GM21528 (cell line): ENCODE measurements at regions not wholly inside any gene's neighbourhood (a gene's known extent, or its start where the extent isn't known, plus 50 kb on each side); places are given as distances from the start of the nearest gene placed in this dataset.
A peak's percentile ranks its signal among the peaks of the same experiment; 100 is the strongest.

ENCODE experiments used
- ATAC-seq: cut with Tn5 transposase; IDR thresholded peaks from one replicate; pipeline ENCODE4 v1.9.1; 2021; ENCODE audit warnings: mild to moderate bottlenecking, moderate library complexity; ENCODE audit not compliant: unreplicated experiment, low FRiP score

DNA sequence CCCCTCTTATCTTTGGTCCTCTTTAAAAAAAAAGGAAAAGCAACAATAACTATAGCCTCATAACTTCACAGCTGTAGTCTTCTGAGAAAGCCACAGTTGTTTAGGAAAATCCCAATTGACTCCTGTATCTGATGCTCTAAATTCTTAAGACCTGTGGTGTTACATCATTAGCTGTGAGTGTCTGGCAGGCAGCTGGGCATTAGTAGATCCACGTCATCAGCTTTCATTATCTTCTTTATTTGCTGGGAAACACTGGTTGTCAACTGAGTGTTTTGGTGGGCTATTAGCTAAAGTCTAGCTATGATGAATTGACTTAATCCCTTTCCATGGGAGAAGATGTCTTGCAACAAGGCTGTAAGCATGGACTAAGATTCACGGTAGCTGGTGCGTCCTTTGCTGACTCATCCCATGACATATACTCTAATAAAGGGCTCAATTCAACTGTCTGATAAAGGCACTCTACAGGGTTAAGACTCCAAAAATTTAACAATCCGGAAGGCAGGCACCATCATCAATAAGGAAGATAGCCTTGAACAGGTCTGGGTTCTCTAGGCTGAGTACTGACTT lies 517.2 kb downstream of the PLCL1 start:
- ATAC-seq, result no peak

GRCh38 chr2:198316852-198317396 lies 512.5 kb downstream of the PLCL1 start:
- ATAC-seq, result no peak

GRCh38 chr2:198315791-198316630 lies 511.6 kb downstream of the PLCL1 start:
- no peak for ATAC-seq

- peak; percentile 66 for ATAC-seq
Measured at GRCh38 chr2:198314559-198315153, 510.3 kb downstream of the PLCL1 start.

DNA sequence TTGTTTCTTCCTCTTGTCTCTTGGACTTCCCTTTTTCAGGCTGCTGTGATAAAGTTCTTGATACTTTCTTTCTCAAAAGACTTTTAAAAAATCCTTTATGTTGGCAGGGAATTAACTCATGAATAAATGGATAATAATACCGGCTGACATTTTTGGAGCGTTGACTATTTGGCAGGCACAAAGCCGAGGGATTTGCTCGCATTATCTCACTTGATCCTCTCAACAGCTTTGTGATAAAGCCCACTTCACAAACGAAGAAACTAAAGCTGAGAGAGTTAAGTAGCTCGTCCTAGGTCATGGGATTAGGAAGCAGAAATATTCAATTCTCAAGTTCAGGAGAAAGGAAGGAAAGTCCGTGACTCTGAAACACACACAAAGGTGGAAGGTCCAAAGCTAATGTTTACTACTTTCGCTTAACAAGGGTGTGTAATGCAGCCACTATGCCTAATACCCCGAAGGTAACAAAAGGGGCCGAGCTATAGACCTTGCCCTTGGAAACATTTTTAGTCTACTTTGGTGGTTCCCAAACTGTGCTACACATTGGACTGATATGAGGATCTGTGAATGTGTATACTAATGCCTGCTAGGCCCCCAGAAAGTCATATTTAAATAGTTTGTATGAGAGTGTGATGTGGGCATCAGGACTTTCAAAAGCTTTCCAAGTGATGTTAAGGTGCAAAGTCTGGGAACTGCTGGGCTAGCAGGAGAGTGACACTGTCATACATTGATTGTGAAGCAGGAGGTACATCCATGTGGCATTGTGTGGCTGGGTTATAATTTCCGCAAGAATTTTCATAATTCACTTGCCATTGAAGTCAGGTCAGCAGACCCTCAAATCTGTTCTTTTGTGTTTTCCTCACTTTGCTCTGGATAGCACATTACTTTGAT lies 508.4 kb downstream of the PLCL1 start:
- ATAC-seq, result no peak

GRCh38 chr2:198311020-198311419 lies 506.6 kb downstream of the PLCL1 start:
- no peak for ATAC-seq

- no peak for ATAC-seq
Measured at GRCh38 chr2:198309673-198310280, 505.4 kb downstream of the PLCL1 start.

DNA sequence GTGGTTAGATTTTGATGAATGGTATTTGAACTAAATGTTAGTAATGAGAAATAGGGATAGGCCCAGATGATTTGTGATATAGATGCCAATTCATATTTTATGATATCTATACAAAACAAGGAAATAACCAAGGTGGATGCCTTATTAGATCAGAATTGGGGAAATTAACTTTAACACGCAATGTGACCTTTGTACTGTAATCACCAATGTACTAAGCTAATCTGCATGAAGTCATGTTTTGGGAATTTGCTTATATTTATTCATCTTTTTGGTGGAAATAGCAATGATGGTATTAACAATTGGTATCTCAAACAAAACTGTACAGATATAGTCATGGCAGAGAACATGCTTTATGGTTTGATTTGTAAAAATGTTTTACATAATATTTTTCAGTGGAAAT lies 504.7 kb downstream of the PLCL1 start:
- no peak for ATAC-seq

DNA sequence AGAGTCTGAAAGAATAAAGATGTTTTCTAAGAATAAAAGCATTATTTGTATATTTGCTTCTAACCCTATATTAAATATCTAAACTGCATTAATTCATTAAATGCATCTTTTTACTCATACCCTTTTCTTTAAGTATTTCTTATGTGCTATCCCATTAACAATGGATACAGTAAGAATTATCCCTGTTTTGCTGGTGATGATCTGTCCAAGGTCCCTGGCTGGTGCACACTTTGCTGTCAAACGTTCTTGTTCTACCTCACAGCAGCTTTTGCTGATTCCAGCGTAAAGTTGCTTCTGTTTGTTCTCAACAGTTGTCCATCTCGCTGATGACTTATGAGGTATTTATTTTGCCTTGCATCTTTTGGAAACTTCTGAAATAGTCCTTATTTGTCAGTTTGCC lies 504.0 kb downstream of the PLCL1 start:
- no peak for ATAC-seq

DNA sequence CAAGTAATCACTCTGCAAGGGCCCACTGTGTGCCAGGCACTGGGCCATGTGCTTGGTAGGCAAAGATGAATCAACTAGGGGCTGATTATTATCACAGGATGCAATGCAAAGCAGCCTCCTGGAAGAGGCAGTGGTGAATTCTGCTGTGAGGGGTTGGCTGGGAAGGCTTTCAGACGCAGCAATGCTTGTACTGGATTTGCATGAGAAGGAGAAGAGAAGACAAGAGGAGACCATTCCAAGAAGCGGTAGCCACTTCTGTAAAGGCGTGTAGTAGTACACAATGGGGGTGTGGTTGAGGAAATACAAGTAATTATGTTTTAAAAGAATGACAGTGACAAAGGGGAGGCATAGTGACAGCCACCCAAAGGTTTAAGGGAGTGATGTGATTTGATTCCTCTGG lies 502.7 kb downstream of the PLCL1 start:
- ATAC-seq, result no peak

DNA sequence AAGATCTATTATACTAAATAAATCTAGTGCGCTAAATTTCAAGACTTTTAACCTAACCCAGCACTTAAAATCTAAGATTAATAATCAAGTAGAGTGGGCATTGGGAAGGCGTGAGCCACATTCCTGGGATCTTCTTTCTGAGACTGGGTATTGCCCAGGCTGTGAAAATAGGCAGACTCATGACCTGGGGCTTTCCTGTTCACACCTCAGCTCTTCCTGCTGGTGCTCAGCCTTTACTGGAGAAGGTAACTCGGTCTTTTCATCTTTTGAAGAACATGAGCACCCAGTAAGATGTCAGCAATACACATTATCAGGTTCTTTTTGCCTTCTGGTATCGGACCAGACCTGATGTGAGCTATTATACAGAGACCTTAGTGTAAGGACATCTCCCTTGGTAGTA lies 500.5 kb downstream of the PLCL1 start:
- ATAC-seq, result no peak

DNA sequence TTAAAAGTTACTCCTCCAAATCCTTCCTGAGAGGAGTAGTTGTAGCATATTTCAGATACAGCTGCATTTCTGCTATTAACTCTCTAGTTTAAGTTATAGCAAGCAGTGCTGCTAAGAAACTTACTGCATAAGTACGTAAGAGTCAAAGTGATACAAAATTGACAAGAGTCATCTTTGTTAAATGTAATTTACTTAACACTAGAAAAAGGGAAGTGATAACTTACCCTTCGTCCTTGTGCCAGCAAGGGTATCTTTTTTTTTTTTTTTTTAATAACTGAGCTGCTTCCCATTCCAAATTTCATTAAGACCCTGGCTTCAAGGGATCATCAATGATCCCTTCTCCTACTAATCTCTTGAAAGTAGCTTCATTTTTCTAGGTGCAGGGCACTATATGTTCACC lies 493.0 kb downstream of the PLCL1 start:
- no peak for ATAC-seq

DNA sequence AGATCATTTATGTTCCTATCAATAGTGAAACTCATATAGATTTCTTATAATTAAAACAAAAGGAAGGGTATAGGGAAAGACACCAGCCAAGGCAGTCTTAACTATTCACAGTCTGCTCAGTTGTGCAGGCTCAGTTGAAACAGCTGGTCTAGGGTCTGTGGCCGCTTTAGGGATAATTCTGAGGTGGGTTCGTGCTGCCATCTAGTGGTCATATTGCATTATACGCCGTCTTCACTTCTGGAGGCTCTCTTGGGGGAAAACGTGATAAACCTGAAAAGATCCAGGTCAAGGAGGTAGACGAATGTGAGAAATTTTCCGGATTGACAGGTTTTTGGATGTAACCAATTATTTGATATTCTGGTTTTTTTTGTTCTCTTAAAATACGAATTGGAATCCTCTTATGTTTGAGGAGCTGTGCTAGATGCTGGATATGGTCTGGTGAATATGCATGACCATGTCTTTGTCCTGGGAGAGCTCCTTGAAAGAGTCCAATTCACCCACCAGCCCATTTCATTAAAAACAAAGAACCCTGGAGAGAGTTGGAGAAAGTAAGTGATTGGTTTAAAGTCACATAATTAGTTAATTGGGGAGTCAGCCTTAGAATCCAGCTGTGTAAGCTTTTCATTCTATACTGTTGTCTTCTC lies 492.4 kb downstream of the PLCL1 start:
- peak; percentile 90 for ATAC-seq

DNA sequence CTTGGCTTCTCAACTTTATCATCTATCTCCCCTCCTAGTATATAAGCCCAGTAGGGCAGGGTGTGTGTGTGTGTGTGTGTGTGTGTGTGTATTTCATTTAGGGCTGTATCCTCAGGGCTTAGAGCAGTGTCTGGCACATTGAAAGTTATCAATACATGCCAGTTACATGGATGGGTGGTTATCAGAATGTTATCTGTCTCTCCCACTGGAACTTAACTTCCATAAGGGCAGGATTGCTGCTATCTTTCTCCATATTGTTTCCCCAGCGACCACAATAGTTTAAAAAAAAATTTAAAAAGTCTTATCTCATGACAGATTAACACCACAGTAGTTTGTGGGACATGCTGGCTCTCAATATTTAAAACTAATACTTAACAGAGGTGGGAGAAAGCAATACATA lies 488.9 kb downstream of the PLCL1 start:
- no peak for ATAC-seq

DNA sequence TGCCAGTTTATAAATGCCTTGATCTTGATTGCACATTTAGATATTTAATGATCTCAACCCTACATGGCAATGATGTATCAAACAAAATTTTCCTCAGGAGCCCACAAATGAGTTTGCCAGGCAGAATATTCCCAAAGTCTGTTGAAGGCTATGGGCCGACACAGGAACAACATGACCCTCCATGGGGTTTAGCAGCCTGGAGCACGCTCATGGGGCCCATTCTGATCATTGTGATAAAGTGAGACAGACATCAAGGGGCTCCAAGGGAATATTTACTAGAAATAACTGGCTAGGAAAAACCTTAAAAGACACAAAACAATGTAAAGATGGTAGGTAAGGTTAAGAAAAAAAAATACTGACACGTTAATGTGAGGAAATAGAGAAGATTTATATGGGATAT lies 485.4 kb downstream of the PLCL1 start:
- no peak for ATAC-seq

DNA sequence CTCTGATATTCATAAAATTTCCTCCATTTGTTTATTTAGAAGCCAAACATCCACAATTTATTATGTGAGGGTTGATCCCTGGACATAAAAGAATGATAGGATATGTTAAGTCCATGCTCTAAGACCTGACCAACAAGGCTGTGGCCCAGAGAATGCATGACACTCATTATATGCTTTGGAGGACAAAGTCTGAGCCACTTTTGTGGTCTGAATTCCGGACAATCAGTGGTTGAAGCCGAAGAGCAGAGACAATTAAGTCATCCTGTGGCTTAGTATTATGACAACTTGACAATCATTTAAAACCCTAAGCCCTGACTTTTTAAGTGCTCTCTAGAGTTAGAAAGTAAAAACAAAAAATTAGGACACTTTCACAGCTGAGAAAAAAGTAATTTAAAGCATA lies 483.3 kb downstream of the PLCL1 start:
- ATAC-seq, result no peak

GRCh38 chr2:198285216-198285615 lies 480.8 kb downstream of the PLCL1 start:
- ATAC-seq, result no peak

GRCh38 chr2:198283146-198283545 lies 478.8 kb downstream of the PLCL1 start:
- no peak for ATAC-seq

- no peak for ATAC-seq
Measured at GRCh38 chr2:198282061-198282460, 477.7 kb downstream of the PLCL1 start.

DNA sequence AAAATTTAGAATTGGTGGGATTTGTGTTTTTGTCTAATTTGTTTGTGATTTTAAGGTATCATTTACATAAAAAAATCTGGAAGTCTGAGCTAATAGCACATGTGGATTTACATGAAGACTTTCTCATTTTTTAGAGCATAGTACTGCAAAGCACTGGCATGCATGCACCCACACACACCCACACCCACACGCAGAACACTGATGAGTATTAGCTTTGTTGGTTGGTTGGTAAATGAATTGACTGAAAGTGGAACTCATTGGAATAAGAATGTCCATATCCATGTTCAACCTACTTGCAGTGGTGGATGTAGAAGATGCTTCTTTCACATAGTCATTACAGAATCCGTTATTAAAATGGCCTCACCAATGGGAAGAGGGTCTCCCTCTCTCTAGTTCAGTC lies 475.8 kb downstream of the PLCL1 start:
- ATAC-seq, result no peak
